Hematopoietic multipotent progenitor cell treated with erythropoietin and hydrocortisone succinate and interleukin-3 and kit ligand, for 15 days (in vitro differentiated cells): ENCODE measurements at regions not wholly inside any gene's neighbourhood (a gene's known extent, or its start where the extent isn't known, plus 50 kb on each side); places are given as distances from the start of the nearest gene placed in this dataset.

Experiments
- DNase-seq: peaks from one replicate; pipeline ENCODE4 v3.0.0-alpha.2; 2015; ENCODE audit warnings: low spot score

DNA sequence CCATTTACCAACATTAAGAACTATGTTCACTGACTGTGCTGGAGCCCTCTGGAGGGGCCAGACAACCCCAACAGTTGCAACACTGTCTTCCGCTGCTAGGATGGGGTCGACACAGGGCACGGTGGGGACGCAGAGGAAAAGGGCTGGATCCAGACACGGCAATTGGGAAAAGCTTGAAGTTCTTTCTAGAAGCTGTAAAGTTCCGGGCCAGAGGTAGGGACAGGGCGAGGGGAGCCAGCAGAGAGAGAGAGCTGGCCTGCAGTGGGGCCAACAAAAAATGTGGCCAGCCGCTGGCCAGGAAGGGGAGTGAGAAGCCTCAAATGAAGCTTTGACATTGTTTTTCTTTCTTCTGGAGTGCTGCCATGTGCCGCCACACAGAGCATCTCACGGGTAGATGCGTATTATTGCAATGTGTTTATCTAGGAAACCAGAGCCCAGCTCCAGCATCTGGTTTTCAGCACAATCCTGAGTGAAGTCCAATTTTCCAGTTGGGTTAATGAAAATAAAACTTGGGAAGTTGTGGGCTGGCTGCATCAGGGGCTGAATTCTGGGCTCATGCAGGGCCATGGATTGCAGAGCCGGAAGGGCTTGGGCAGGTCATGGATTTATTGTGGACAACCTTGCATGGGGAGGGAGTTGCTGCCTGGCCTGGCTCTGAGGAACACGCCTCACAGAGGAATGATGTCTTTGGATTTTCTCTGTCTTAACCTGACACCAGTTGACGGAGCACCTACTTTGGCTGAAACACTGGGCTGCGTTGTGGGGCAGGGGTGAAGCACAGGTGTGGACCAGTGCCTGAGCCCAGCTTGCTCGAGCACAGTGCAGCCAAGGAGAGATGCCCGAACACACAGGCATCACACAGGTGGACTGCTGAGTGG is 67.6 kb upstream of the AMPD3 start:
- no peak for DNase-seq

DNA sequence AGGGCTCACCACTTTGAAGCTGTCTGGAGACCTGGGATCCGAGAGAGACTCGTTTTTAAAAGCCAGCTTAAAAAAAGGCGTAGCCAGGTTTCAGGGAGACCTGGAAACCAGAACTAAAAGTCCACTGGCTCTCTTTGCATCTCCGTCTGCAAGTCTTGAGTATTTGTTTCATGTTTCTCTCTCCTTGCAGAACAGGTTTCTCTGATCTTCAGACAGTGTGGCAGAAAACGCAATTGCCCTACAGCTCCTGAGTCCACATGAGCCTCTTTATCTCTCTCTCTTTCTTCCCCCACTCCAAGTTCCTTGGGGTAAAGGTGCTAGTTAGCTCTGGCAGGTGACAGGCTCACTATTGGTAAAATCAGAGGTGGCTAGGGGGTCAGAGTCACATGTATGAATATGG is 67.0 kb upstream of the AMPD3 start:
- DNase-seq, result no peak

DNA sequence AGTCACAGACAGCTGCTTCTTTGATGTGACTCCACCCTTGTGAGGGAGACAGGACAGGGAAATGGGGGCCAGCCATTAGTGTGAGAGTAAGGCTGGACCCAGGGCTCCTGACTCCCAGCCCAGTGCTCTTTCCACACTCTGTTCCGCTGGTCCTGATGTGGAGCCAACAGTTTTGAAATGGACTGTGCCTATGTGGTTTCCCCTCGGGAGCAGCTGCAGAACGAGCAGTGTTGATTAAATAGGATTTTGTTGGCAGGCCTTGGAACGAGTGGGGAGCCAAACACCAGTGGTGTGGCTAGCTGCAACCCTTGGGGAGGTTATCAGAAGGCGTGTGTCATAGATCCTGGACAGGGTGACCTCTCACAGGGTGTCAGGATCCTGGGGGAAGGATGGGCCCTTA is 66.5 kb upstream of the AMPD3 start:
- DNase-seq, result no peak

DNA sequence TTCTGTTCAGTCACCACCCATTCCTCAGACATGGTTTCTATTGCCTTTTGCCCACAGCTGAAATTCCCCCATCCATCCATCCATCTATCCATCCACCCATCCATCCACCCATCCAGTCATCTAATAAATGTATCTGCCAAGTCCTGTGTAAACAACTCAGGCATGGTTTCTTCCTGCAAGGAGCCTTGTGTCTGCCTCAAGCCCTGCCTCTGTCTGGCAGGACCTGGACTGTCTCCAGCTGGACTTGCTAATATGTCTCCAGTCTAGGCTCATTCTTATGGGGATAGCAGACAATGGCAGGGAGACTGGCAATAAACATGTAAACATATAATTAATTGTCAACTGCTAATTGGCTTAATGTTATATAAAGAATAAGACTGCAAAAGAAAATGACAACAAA is 64.7 kb upstream of the AMPD3 start:
- no peak for DNase-seq

DNA sequence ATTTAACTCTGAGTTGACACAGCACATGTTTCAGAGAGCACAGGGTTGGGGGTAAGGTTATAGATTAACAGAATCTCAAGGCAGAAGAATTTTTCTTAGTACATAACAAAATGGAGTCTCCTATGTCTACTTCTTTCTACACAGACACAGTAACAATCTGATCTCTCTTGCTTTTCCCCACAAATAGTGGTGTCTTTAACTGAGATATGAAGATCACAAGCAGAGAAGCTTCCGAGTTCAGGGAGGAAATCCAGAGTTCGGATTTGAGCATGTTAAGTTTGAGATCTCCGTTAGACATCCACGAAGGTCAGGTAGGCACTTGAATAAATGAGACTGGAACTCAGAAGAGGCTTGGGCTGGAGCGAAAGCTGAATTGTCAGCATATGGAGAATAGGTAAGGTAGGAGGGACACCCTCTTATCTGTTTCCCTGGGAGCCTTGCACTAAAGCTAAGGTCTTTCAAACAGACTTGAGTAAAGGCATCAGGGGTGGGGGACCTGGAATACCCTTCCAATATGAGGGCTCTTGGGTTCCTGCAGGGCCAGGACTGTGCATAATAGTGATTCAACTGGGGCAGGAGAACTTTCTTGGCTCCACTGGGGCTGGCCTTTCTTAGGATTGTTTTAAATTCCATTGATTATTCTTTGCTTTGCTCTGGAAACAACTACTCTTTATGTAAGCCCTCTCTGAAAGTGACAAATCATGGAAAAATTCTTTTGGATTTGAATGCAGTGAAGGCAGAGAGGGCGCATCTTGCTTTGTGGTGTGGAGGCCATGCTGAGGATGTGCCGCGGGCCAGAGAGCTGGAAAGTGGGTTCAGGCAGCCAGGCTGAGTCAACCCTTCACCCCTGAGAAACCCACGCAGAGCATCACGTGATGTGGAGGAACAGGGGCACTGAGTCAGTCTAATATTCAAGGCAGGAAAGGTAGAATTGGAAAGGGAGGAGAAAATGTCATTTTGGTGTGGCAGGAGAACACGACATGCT is 62.7 kb upstream of the AMPD3 start:
- DNase-seq, result no peak

DNA sequence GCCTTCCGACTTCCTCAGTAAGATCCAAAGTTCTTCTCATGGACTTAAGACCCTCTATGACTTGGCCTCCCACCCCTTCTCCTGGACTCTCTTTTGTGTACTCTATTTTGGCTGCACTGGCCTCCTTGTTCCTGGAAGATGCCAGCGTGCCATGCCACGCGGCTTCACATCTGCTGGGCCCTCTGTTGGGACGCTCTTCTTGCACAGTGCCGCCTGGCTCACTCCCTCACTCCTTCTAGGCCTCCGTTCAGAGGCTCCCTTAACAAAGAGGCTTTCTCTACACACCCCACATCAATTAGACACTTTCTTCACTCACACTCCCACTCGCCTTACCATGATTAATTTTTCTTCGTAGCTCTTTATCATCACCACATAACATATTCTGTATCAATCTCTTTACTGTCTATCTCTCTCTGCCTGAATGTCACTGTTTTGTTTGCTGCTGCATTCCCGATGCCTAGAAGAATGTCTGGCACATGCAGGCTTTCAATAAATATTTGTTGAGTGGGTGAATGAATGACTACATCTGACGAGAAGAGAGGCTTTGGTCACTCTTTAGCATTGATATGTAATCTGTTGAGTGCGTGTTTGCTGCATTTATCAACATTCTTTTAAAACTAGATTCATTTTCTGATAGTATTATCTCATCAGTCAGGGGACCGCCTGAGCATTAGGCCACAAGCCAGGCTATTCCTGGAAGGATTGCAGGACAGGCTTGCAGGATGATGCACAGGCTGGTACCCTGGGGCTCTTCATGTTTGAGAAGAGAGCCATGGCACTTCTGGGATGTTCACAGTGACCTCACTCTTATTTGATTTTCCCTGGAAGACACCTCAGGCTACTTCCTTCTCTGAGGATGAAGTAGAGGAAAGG is 60.6 kb upstream of the AMPD3 start:
- no peak for DNase-seq

DNA sequence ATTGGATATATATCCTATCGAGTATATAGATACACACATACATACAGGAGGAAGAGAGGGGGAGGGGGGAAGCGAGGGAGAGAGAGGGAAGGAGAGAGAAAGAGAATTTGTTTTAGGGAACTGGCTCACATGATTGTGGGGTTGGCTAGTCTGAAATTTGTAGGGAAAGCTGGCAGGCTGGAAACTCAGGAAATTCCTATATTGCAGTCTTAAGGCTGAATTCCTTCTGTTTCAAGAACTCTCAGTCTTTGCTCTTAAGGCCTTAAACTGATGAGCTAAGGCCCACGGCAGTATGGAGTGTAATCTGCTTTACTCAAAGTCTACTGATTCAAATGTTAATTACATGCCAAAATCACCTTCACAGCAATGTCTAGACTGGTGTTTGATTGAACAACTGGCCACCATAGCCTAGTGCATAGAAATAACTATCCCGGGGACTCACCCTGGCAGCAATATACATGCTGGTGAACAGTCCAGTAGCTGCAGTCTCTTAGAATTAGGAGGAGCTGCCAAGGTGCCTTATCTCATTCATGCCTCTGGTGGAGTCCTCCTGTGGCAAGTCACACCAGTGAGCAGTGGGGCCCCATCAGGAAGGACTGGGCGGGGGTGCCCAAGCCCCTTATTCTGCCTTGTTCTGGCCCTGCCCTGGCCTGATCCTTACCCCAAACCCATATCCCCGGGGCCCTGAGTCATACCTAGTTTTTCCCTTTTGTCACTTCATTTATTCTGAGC is 59.7 kb upstream of the AMPD3 start:
- DNase-seq, result peak; percentile 39

DNA sequence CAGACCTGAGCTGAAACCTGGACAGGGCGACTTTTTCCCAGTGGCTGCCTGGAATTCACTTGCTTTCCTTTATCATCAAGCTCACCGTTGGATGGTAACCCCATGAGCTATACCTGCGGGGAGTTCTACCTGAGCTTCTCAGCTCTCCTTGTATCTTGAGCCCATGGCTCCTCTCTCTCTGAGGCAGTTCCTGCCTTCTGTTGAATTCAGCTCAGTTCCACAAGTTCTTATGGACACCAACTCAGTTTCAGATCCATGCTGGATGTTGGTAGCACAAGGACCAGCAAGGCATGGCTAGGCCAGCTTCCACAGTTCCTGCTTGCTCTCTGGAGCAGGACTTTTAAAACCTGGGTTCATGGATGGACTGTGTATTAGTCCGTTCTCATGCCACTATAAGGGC is 58.3 kb upstream of the AMPD3 start:
- DNase-seq, result no peak

DNA sequence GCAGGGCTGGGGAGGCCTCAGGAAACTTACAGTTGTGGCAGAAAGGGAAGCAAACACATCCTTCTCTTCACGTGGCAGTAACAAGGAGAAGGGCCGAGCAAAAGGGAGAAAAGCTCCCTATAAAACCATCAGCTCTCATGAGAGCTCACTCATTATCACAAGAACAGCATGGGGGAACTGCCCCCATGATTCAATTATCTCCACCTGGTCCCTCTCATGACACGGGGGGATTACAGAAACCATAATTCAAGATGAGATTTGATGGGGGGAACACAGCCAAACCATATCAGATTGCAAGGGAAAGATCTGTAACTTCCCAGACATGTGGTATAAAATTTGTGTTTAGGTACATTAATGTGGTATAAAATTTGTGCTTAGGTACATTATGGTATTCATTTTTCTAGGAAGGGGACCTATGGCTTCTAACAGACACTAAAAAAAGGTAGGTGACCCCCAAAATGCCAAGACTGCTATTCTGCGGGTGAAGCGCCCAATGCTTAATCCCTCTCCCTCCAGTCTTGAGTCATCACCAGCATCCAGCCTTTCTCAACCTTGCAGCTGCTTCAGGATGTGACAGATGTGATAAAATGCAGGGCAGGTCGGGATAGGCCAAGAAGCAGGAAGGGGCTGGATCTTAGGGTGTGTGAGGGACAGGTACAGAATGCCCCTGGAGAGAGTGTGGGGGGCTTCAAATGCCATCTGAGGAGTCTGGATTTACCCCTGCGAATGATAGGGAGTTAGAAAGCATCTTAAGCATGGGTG is 57.7 kb upstream of the AMPD3 start:
- no peak for DNase-seq

DNA sequence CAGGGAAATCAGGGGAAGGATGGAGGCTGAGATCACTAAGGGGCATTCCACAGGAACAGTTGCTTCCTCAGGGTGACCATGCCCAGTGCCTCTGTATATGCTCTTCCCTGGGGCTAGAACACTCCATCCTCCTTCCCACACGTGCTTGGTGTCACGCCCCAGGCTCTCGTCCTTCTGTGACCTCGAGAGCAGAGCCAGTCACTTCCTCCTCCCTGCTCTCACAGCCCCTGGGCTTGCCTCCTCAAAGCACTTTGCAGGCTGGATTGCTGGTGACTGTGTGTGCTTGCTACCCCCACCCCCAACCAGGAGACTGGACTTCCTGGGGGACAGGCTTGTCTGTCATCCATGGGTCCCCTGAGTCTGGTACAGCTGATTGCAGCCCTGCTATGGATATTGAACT is 56.5 kb upstream of the AMPD3 start:
- DNase-seq, result no peak

DNA sequence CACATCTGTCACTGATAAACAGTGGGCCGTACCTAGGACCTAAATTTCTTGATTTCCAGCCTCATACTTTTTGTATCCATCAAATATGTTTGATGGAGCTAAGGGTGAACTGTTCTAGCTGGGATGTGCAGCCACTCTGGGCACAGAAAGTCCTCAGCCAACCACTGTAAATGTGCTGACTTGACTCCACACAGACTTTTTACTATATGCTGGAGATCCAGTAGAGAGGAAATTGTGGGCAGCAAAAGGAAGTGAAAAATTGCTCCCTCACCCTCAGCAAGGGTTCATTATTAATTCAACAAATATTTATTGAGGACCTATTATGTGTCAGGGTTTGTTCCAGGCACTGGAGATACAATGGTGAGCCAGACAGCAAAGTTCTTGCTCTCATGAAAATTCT is 54.2 kb upstream of the AMPD3 start:
- DNase-seq, result no peak

DNA sequence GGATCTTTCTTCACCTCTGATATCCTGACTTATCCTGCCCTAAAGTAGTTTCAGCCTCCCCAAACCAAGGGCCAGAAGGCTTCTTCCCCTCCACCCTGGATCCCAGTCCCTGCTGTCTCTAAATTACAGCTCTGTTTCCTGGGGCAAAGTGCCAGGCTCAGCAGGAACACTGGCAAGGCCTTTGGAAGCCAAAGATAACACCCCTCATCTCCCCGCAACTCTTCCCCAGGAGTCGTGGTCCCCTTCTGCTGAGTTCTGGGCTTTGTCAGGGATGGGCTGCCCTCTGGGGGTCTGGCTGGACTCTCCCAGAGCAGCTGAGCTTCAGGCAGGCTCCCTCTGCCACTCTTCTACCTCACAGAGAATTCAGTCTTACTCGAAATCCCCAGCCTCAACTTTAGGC is 53.8 kb upstream of the AMPD3 start:
- DNase-seq, result no peak

DNA sequence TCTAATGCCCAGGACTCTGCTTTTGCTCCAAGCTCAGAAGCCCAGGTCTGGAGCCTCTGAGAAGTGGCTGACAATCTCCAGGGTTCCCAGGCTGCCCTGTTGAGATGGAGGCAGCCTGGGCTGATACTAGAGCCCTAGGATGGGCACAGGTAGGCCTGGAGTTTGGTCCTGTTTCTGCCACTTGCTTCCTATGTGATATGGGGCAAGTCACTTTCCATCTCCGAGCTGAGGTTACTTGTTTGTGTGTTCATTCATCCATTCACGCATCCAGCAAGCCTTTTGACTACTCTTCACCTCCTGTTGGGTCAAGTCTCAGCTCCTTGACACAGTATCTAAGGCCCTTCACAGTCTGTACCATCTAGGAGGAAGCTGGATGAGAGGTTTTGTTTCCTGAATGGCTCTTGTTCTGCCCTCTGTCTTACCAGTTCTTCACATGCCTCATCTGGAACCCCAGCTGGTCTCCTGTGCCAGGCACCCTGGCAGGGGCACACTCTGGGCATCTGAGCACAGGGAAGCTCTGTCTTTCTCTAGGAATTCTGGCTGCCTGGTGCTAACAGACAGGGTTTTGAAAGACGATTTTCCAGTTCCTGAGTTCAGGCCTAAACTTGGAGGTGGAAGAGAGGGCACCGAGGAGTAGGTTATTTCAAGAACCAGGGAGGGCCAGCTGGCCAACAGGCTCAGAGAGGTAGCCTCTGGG is 53.2 kb upstream of the AMPD3 start:
- no peak for DNase-seq
